HepG2 (cell line): ENCODE measurements at regions not wholly inside any gene's neighbourhood (a gene's known extent, or its start where the extent isn't known, plus 50 kb on each side); places are given as distances from the start of the nearest gene placed in this dataset.

Experiments
- ATAC-seq: fragments of 200-7000 bp; cut with Tn5 transposase; 3 replicates; pipeline ENCODE4 v1.9.1; 2020; ENCODE audit warnings: mild to moderate bottlenecking, moderate library complexity
- BruUV-seq: library from RNA; stranded (reverse); fragments of 400-500 nt; replicated peaks from 2 replicates; lab custom pipeline; 2021; lab: Mats Ljungman, UMichigan
- CTCF ChIA-PET: fragments of 300-600 bp; formaldehyde crosslinking; extraction: SDS; loops from one replicate; lab custom pipeline; 2021; ENCODE audit warnings: low total read pairs, inconsistent platforms, low intra/inter-chr PET ratio; lab: Yijun Ruan, JAX
- POLR2A ChIA-PET: fragments of 350-600 bp; sonication (Branson Sonifier 250); formaldehyde crosslinking; loops from one replicate; lab custom pipeline; 2020; ENCODE audit warnings: antibody characterized with exemption, inconsistent platforms; lab: Yijun Ruan, JAX
- DNase-seq: peaks from one replicate; pipeline ENCODE4 v3.0.0-alpha.2; 2015; ENCODE audit warnings: low spot score
- FAIRE-seq: peaks from 3 replicates; lab custom pipeline; 2011; peaks lifted over from hg19 to GRCh38; lab: Jason Lieb, UNC
- H2AFZ ChIP-seq: one replicate; pipeline ENCODE4 v1.6.1; 2011; ENCODE audit warnings: low read length, inconsistent platforms
- H3K27ac ChIP-seq: fragments of 300-600 bp; 3 replicates; pipeline ENCODE4 v1.8.0; 2011; ENCODE audit warnings: mixed run types, mild to moderate bottlenecking, mixed read lengths, low read length, inconsistent platforms; ENCODE audit not compliant: insufficient read depth; ENCODE audit errors: extremely low read length
- H3K27me3 ChIP-seq, 2 experiments: fragments of 200-600 bp in 1 of 2; 2 replicates in 1 of 2; 3 replicates in 1 of 2; pipeline versions ENCODE4 v1.6.0 to v1.8.0; 2011; ENCODE audit warnings: low read length in 2 of 2, mild to moderate bottlenecking in 2 of 2, moderate library complexity in 2 of 2, inconsistent platforms in 1 of 2; ENCODE audit not compliant: insufficient read depth in 2 of 2, control insufficient read depth in 1 of 2
- H3K36me3 ChIP-seq, 2 experiments: fragments of 200-600 bp in 1 of 2; replicated peaks in 1 of 2; 2 replicates in 1 of 2; 3 replicates in 1 of 2; pipeline versions ENCODE4 v1.5.1 to v1.8.0; 2011; ENCODE audit warnings: low read length in 2 of 2, inconsistent platforms in 1 of 2; ENCODE audit not compliant: insufficient read depth in 2 of 2, control insufficient read depth in 1 of 2
- H3K4me1 ChIP-seq: 2 replicates; pipeline ENCODE4 v1.5.1; 2012; ENCODE audit warnings: low read length, inconsistent platforms; ENCODE audit not compliant: insufficient read depth
- H3K4me2 ChIP-seq: 2 replicates; pipeline ENCODE4 v1.6.0; 2011; ENCODE audit warnings: low read depth, low read length, inconsistent platforms
- H3K4me3 ChIP-seq, 3 experiments: fragments of 200-600 bp in 1 of 3; sonication (generic), shearing (Covaris generic) in 1 of 3; replicated peaks in 1 of 3; 2 replicates each; pipeline ENCODE4 v1.5.1; 2011 to 2016; ENCODE audit warnings: low read length in 3 of 3, inconsistent platforms in 2 of 3, low read depth in 2 of 3, mild to moderate bottlenecking in 2 of 3, control low read depth in 1 of 3, mixed read lengths in 1 of 3; ENCODE audit not compliant: insufficient read depth in 1 of 3
- H3K79me2 ChIP-seq: one replicate; pipeline ENCODE4 v1.6.1; 2011; ENCODE audit warnings: low read length, inconsistent platforms; ENCODE audit not compliant: insufficient read depth
- H3K9ac ChIP-seq: 2 replicates; pipeline ENCODE4 v1.6.0; 2011; ENCODE audit warnings: mild to moderate bottlenecking, low read depth, low read length, inconsistent platforms; ENCODE audit not compliant: insufficient read depth
- H3K9me3 ChIP-seq: 2 replicates; pipeline ENCODE4 v1.5.1; 2012; ENCODE audit warnings: mild to moderate bottlenecking, low read length
- H4K20me1 ChIP-seq: 2 replicates; pipeline ENCODE4 v1.6.0; 2011; ENCODE audit warnings: inconsistent platforms, mild to moderate bottlenecking, low read length, moderate library complexity; ENCODE audit not compliant: insufficient read depth
- CTCF ChIP-seq: sonication (generic); formaldehyde crosslinking; IDR thresholded peaks from 2 replicates; pipeline ENCODE4 v1.5.0; 2020; ENCODE audit warnings: mild to moderate bottlenecking, missing genetic modification reagents, moderate library complexity
- KDM2A ChIP-seq: sonication (generic); formaldehyde crosslinking; IDR thresholded peaks from 2 replicates; pipeline ENCODE4 v1.4.0; 2020; ENCODE audit warnings: low read depth, missing genetic modification reagents, borderline replicate concordance
- NFYB ChIP-seq: sonication (generic); formaldehyde crosslinking; IDR thresholded peaks from 2 replicates; pipeline ENCODE4 v1.4.0; 2020; ENCODE audit warnings: missing genetic modification reagents
- RAD21 ChIP-seq: fragments of 450-650 bp; formaldehyde crosslinking; IDR thresholded peaks from 2 replicates; pipeline ENCODE4 v1.5.0; 2020; ENCODE audit warnings: mild to moderate bottlenecking
- SALL1 ChIP-seq: sonication (generic); formaldehyde crosslinking; IDR thresholded peaks from 2 replicates; pipeline ENCODE4 v1.8.0; 2022; ENCODE audit warnings: mild to moderate bottlenecking, missing genetic modification reagents
- SMC3 ChIP-seq: IDR thresholded peaks from 2 replicates; pipeline ENCODE4 v1.6.1; 2011; ENCODE audit warnings: low read length, improper control_type of control experiment
- STAG1 ChIP-seq: sonication (generic); formaldehyde crosslinking; IDR thresholded peaks from 2 replicates; pipeline ENCODE4 v1.4.0; 2020; ENCODE audit warnings: missing genetic modification reagents
- XRCC5 ChIP-seq: fragments of 200-400 bp; formaldehyde crosslinking; optimal IDR thresholded peaks from 2 replicates; pipeline ENCODE3; 2017; ENCODE audit warnings: mild to moderate bottlenecking, low read length
- WGBS: methylation state at CpG from one replicate; pipeline ENCODE4 v1.1.6; 2017; ENCODE audit warnings: low lambda C conversion rate; 5-methylcytosine and 5-hydroxymethylcytosine counted together
- in situ Hi-C: cut with HindIII; loops from 2 replicates; pipeline ENCODE4 v1.10.0; 2017; ENCODE audit warnings: low pct_unique_long_range_greater_than_20kb; ENCODE audit not compliant: extremely low pct_ligation_motif_present
- intact Hi-C: fragments of 100-400 bp; cut with micrococcal nuclease; formaldehyde crosslinking; loops from one replicate; pipeline ENCODE4 v1.10.0; 2022; ENCODE audit not compliant: unreplicated experiment

GRCh38 chr4:138919094-138919936 is 96.3 kb upstream of the NOCT start:
- in situ Hi-C loops: no loop called here
- peak; percentile 49 for DNase-seq
- Histone ChIP-seq H3K79me2 (no peaks in the 10 kb centered on the region), H3K9me3 (no peaks in the 10 kb centered on the region), H3K27ac (no peak overlapping the region), H3K27me3 (no peaks in the 10 kb centered on the region), H4K20me1 (no peaks in the 10 kb centered on the region), H3K4me1 (no peaks in the 10 kb centered on the region), H3K4me2 (no peak overlapping the region), H3K36me3 (no peaks in the 10 kb centered on the region), H2AFZ (no peak overlapping the region), H3K4me3 (no peak overlapping the region), H3K9ac (no peak overlapping the region)
- TF ChIP-seq SALL1 (no peak), NFYB (CRISPR knock-in tag) (no peak), RAD21 (CRISPR knock-in tag) (peak; percentile 63), CTCF (peak; percentile 87), XRCC5 (peak; percentile 30), SMC3 (peak; percentile 67), STAG1 (CRISPR knock-in tag) (peak; percentile 81), KDM2A (CRISPR knock-in tag) (0 out of 2 replicates have a peak, but pooled peaks have one; percentile 18)
- intact Hi-C loops: loop anchor here (2.0 to 5.0 kb wide), 5 partner anchors 19 to 1187 kb away; no protein-coding TSS in a partner anchor
- ChIA-PET CTCF (interaction anchor here (0.6 kb wide), 1 partner anchor 821 kb away, joined by 3 read pairs; no protein-coding TSS in a partner anchor), POLR2A (no interaction called here)
- ATAC-seq: peak; percentile 99
- peak; percentile 82 for FAIRE-seq
- no TSS peak for BruUV-seq
- 26% methylated on average over 27 of the region's 27 CpGs for WGBS
